Stimulated activated naive CD8-positive, alpha-beta T cell treated with anti-CD3 and anti-CD28 coated beads, Interleukin-15, Interleukin-2, amounts not matched to agents 100 U/mL and 50 U/mL, for 24 hours (primary cell): ENCODE measurements at regions not wholly inside any gene's neighbourhood (a gene's known extent, or its start where the extent isn't known, plus 50 kb on each side); places are given as distances from the start of the nearest gene placed in this dataset.
"Not testable (repeated sequence)": the region's sequence is repeated elsewhere in the genome, so short reads cannot be mapped to it uniquely, and the experiment has no call there.

Source experiments
- ATAC-seq: fragments of 150-1000 bp; cut with Tn5 transposase; one replicate; pipeline ENCODE4 v1.10.0; 2021
- DNase-seq: peaks from one replicate; pipeline ENCODE4 v3.0.0; 2021

DNA sequence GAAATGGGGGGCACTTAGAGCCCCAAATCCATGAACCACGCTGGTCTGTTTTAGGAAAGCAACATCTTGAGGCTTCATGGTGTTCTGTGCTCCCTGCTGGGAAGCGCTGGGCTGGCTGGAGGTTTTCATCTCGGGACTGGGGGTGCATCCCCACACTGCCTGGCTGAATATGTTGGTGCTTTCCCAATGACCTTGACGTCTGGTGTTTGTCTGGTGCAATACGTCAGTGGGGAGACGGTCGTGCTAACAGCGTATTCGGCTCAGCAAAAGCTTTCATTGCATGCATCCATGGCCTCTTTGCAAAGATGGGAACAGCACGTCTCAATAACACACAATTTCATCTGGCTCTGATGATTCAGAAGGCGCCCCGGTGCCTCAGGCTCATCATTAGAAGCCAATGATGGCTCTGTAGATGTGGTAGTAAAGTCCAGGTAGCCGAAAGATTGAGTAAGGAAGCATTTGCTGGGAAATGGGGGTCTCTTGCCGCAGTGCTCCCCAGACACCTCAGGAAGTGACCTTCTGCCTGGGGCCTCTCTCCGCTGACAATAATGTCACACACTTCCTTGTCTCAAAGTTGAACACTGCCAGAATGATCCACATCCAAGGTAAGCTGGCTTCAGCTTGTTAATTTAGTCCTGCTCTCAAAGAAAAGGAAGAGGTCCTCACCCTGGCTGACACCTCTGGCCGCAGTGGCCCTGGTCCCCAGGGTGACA, 97.7 kb downstream of the ING1 start:
- ATAC-seq (no peak), DNase-seq (no peak)

DNA sequence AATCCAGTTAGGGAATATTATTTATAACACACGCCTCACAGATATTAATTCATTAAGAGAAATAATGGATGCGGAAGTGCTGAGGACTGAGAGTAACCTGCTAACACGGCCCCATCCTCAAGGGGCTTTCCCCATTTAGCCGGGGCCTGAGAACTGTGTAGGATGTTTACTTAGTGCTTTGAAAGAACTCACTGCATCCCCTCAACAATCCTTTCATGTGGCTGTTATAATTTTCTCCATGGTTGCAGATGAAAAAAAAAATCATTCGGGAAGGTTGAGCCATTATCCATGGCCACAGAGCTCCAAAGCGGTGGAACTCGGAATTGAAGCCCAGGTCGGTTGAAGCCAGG, 98.2 kb downstream of the ING1 start:
- ATAC-seq (no peak), DNase-seq (no peak)

DNA sequence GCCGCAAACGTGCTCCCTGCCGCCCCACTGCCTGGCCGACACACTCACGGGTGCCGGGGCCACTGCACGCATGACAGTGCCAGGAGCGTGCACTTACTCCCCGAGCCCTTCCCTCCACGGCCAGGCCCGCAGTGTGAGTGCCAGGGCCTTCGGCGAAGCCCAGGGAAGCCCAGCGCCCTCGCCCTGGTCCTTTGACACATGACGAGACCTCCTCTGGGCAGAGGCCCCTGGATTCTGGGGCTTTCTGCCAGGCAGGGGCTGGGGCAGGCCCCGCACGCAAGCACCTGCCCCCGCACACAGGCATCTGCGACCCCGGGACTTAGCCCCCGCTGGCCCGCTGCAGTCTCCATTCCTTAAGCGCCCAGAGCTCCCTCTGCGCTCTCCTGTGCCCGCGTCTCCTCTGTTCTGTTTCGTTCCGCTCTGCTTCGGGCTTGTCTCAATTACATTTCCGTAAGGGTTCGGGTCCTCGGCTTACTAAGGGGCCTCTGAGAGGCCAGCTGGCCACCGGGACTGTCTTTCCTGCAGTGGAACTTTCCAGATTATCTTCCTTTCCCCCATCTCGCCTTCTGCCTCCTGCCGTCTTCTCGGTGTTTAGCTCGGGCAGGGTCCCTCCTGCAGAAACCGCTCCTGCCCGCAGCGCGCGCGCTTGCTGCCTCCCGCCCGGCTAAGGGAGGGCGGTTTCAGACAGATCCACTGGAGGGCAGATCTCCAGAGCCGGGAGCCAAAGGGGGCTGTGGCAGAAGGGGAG, 98.8 kb downstream of the ING1 start:
- DNase-seq (no peak), ATAC-seq (no peak)

- DNase-seq (no peak), ATAC-seq (no peak)
Observed at GRCh38 chr13:110812869-110813645, 99.6 kb downstream of the ING1 start.

DNA sequence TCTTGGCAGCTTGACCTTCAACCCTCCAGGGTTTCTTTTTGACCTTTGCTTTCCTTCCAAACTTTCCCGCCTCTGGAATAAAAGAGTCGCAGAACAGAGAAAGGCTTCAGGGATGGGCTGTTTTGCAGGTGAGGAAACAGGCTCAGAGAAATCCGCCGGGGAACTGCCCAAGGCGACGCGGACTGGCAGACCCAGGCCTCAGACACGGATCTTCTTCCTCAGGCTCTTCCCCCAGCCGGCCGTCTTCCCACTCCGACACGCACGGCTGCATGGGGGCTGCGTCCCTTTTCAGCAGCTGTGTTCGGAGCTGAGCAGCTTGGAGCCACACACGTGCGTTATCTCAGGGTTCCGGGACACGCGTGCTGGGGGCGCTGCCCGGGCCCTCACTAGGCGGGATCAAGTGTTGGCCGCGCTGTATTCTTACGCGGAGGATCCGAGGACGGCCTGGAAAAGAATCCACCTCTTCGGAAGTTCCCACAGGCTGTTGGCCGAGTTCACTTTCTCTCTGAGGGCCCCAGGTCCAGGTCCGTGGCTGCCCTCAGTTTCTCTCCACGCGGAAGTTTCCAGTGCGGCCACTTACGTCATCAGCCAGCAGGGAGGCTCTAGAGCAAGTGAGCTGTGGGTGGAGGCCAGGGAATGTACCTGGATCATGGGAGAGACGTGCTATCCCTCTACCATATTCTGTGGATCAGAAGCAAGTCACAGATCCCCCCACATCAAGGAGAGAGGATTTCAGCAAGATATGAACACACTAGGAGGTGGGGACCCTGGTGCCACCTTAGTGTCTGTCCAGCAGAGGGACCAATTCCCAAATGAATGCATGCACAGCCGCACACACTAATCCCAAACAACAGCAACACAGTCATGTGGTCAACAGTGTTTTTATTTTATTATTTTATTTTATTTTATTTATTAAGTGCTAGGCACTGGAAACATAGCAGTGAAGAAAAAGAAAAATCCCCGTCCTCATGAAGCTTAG, 100.4 kb downstream of the ING1 start:
- no peak for DNase-seq
- no peak for ATAC-seq

GRCh38 chr13:110815471-110816204, 99.2 kb downstream of the ANKRD10 start:
- DNase-seq (no peak), ATAC-seq (no peak)

DNA sequence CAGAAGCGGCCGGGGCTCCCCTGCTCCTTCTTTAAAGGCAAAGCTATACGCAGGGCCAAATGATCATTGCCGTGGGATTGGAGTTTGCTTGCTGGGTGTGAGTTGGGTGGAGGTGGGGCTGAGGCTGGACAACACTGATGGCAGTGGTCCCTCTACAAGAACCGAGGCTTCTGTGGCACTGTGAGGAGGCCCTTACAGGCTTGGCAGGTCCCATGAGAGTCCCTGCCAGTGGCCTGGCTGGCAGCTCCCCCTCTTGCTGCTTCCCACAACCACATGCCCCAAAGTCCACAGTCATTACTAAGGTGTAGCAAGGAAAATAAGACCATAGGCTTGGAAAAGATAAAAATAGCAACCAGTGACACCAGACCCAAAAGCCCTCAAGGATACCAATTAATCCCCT, 98.4 kb downstream of the ANKRD10 start:
- DNase-seq (no peak), ATAC-seq (no peak)

- no peak for ATAC-seq
- DNase-seq: no peak
Observed at GRCh38 chr13:110817143-110817542, 97.7 kb downstream of the ANKRD10 start.

GRCh38 chr13:110818747-110819146, 96.1 kb downstream of the ANKRD10 start:
- no peak for ATAC-seq

GRCh38 chr13:110819203-110820014, 95.5 kb downstream of the ANKRD10 start:
- DNase-seq: peak; percentile 82
- ATAC-seq: peak; percentile 85

More at GRCh38 chr13:110818747-110819146, 96.1 kb downstream of the ANKRD10 start:
- DNase-seq: no peak

- ATAC-seq (no peak), DNase-seq (no peak)
Observed at GRCh38 chr13:110820322-110820721, 94.5 kb downstream of the ANKRD10 start.

DNA sequence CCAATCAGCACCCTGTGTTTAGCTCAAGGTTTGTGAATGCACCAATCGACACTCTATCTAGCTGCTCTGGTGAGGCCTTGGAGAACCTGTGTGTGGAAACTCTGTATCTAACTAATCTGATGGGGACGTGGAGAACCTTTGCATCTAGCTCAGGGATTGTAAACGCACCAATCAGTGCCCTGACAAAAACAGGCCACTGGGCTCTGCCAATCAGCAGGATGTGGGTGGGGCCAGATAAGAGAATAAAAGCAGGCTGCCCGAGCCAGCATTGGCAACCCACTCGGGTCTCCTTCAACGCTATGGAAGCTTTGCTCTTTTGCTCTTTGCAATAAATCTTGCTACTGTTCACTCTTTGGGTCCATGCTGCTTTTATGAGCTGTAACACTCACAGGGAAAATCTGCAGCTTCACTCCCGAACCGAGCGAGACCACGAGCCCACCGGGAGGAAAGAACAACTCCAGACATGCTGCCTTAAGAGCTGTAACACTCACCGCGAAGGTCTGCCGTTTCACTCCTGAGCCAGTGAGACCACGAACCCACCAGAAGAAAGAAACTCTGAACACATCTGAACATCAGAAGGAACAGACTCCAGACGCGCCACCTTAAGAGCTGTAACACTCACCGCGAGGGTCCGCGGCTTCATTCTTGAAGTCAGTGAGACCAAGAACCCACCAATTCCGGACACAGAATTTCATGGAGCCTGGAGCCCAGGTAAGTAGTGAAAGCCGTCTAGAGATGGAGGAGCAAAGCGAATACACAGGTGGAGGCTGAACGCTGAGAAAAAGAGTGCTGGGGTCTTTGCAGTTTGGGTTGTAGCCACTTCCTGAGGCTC, 92.8 kb downstream of the ANKRD10 start:
- DNase-seq: peak; percentile 19
- not testable (repeated sequence) for ATAC-seq

- DNase-seq (no peak), ATAC-seq (peak; percentile 11)
Observed at GRCh38 chr13:110822669-110822945, 92.3 kb downstream of the ANKRD10 start.

DNA sequence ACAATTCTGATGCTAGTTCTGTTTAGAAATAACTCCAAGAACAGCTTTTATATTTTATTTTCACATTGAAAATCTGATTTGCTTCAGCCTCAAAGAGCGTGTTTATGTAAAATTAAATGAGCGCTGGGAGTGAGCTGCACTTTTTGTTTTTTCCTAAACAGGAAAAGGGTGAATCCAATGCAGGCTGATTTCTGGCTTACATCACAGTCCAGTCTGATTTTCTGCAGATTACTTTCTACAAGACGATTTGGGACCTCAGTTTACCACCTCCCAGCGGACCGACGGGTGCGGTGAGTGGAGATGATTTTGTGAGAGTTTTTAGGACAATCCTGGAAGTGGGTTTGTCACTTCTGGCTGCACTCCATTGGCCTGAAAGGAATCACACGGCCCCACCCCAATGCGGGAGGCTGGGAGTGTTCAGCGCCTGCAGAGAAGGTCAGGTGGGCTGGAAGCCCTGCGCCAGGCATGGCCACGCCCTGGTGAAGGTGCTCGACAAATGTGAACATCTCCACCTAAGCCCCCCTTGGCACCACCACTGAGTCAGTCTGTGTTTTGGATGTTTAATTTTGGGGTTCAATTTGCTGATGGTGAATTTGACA, 90.1 kb downstream of the ANKRD10 start:
- DNase-seq: no peak
- no peak for ATAC-seq

- ATAC-seq (no peak), DNase-seq (no peak)
Observed at GRCh38 chr13:110825516-110825915, 89.4 kb downstream of the ANKRD10 start.

- no peak for ATAC-seq
- DNase-seq: no peak
Observed at GRCh38 chr13:110826101-110826500, 88.8 kb downstream of the ANKRD10 start.

- DNase-seq (no peak), ATAC-seq (no peak)
Observed at GRCh38 chr13:110826861-110827672, 87.8 kb downstream of the ANKRD10 start.
